ENCODE measurements at regions not wholly inside any gene's neighbourhood (a gene's known extent, or its start where the extent isn't known, plus 50 kb on each side); places are given as distances from the start of the nearest gene placed in this dataset.
"Not testable (repeated sequence)": the region's sequence is repeated elsewhere in the genome, so short reads cannot be mapped to it uniquely, and the experiment has no call there.

GRCh38 chr10:94232711-94233383, 129.9 kb downstream of the NOC3L start:
- no peak for DNase-seq

- no peak for DNase-seq
Observed at GRCh38 chr10:94235461-94235860, 127.3 kb downstream of the NOC3L start.

- no peak for DNase-seq
Observed at GRCh38 chr10:94238006-94238617, 124.6 kb downstream of the NOC3L start.

GRCh38 chr10:94239696-94240095, 123.0 kb downstream of the NOC3L start:
- DNase-seq, result no peak

- no peak for DNase-seq
Observed at GRCh38 chr10:94240491-94240890, 122.2 kb downstream of the NOC3L start.

- DNase-seq, result no peak
Observed at GRCh38 chr10:94240901-94241300, 121.8 kb downstream of the NOC3L start.

GRCh38 chr10:94251098-94251497, 111.6 kb downstream of the NOC3L start:
- no peak for DNase-seq

- DNase-seq, result no peak
Observed at GRCh38 chr10:94251568-94251967, 111.2 kb downstream of the NOC3L start.

- DNase-seq, result not testable (repeated sequence)
Observed at GRCh38 chr10:94257407-94257806, 105.3 kb downstream of the NOC3L start.

GRCh38 chr10:94260455-94260854, 102.3 kb downstream of the NOC3L start:
- DNase-seq, result no peak

GRCh38 chr10:94264085-94264484, 98.7 kb downstream of the NOC3L start:
- DNase-seq, result no peak

GRCh38 chr10:94266091-94266490, 96.6 kb downstream of the NOC3L start:
- DNase-seq, result no peak

- DNase-seq, result no peak
Observed at GRCh38 chr10:94268652-94269051, 94.1 kb downstream of the NOC3L start.

GRCh38 chr10:94274142-94274787, 88.5 kb downstream of the NOC3L start:
- no peak for DNase-seq

GRCh38 chr10:94276140-94276539, 86.6 kb downstream of the NOC3L start:
- no peak for DNase-seq

GRCh38 chr10:94277450-94277849, 85.3 kb downstream of the NOC3L start:
- DNase-seq, result no peak

- DNase-seq, result peak; percentile 59
Observed at GRCh38 chr10:94279835-94280709, 82.7 kb downstream of the NOC3L start.

GRCh38 chr10:94281654-94282053, 81.1 kb downstream of the NOC3L start:
- DNase-seq, result no peak

GRCh38 chr10:94282369-94282768, 80.4 kb downstream of the NOC3L start:
- no peak for DNase-seq

All from CD4-positive, alpha-beta T cell treated with Interleukin-6 for 4 hours (primary cell).